C1 segment of cervical spinal cord (tissue), 14 donors: ENCODE measurements at regions not wholly inside any gene's neighbourhood (a gene's known extent, or its start where the extent isn't known, plus 50 kb on each side); places are given as distances from the start of the nearest gene placed in this dataset.
"Not testable (repeated sequence)": the region's sequence is repeated elsewhere in the genome, so short reads cannot be mapped to it uniquely, and the experiment has no call there.

Source experiments
- DNase-seq, 14 donors: peaks; one replicate each; lab custom pipeline; 2025; lab: John Stamatoyannopoulos, UW

GRCh38 chr9:135173066-135173465, 85.6 kb downstream of the OLFM1 start:
- DNase-seq: no peak

- DNase-seq: no peak
Measured at GRCh38 chr9:135174248-135174647, 86.8 kb downstream of the OLFM1 start.

DNA sequence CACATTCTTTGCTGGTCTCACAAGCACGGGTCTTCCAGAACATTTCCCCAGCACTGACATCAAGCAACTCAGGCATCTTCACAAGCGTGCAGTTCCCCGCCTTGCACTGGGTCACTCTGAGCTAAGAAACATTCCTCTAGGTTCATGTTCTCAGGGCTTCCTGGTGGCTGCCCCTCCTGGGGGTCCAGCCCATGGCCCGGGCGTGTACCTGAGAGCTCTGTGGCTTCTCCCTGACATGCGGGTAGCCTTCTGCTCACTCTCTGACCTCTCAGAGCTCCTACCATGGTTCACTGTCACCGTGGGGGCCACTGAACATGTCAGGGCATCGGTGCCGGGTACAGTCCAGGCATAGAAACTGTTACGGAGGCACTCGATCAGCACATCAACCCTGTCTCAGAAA, 87.5 kb downstream of the OLFM1 start:
- no peak for DNase-seq

DNA sequence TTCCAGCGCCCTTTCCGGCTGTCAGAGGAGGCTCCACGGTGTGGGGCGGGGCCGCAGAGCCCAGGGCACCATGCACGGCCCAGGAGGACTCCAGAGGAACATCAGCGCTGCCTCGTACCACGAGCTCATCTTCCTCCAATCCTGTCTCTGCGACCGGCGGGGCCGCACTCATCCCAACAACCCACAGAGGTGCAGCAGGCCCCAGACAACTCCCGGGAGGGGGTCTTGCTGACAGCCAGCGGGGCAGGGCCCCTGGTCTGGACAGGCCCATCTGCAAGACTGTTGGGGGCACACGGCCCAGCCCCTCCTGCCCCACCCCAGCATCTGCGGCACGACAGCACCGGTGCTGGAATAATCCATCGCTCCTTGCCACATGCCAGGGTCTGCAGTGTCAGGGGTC, 88.8 kb downstream of the OLFM1 start:
- no peak for DNase-seq

- DNase-seq: not testable (repeated sequence)
Measured at GRCh38 chr9:135177562-135177961, 90.1 kb downstream of the OLFM1 start.

- DNase-seq: no peak
Measured at GRCh38 chr9:135178498-135178897, 91.0 kb downstream of the OLFM1 start.

DNA sequence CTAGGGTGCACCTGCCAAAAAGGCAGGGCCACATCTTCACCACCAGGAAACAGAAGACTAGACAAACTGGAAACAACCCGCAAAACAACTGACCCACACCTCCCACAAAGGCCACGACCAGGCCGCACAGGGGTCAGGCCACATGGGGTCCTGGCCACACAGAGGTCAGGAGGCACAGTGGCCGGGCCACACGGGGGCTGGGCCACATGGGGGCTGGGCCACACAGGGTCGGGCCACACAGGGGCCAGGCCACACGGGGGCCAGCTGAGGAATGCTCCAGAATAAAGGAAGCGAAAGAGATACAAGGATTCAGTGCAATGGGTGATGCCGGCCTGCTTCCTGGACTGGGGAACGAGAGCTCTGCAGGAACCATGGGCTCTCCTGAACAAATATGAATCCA, 91.6 kb downstream of the OLFM1 start:
- no peak for DNase-seq

- DNase-seq: peak in 1 of 14 donors; percentile 74
Measured at GRCh38 chr9:135179976-135180375, 92.5 kb downstream of the OLFM1 start.

GRCh38 chr9:135180586-135180985, 93.1 kb downstream of the OLFM1 start:
- no peak for DNase-seq

DNA sequence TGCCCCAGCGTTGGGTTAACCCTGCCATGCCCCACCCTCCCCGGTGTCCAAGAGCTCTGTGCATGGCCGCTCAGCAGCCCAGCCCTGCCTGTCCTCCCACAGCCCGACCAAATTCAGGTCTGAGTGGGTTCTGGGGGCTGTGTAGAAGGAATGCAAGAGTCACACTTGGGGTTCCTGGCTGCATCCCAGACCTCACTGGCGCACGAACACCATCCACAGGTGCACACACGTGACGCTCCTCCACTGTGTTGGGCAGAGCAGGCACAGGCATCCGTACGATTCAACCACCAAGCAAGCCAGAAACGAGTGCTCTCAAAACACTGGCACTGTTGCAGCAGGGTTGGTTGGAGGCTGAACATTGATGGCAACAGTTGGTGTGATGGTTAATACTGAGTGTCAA, 93.9 kb downstream of the OLFM1 start:
- no peak for DNase-seq

DNA sequence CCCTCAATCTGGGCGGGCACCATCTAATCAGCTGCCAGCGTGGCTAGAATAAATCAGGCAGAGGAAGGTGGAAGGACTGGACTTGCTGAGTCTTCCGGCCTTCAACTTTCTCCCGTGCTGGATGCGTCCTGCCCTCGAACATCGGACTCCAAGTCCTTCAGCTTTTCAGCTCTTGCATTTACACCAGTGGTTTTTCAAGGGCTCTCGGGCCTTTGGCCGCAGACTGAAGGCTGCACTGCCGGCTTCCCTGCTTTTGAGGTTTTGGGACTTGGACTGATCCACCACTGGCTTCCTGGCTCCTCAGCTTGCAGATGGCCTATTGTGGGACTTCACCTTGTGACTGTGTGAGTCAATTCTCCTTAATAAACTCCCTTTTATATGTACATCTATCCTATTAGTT, 94.4 kb downstream of the OLFM1 start:
- not testable (repeated sequence) for DNase-seq

DNA sequence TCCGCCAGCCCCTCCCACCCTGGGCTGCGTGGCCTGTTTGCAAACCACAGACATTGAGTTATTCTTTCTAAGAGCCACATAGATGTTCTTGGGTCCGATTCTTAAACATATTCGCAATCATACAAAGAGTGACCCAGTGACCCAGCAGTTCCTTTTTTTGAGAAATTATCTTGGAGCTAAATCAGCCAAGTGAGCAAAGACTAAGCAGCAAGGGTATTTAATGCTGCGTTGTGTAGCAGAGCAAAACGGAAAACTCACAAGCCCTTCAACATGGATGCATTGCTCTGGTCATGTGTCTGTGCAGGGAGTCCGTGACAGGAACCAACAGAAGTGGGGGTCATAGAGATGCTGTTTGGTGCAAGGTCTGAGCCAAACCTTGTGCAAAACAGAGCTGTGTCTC, 95.6 kb downstream of the OLFM1 start:
- DNase-seq: no peak

DNA sequence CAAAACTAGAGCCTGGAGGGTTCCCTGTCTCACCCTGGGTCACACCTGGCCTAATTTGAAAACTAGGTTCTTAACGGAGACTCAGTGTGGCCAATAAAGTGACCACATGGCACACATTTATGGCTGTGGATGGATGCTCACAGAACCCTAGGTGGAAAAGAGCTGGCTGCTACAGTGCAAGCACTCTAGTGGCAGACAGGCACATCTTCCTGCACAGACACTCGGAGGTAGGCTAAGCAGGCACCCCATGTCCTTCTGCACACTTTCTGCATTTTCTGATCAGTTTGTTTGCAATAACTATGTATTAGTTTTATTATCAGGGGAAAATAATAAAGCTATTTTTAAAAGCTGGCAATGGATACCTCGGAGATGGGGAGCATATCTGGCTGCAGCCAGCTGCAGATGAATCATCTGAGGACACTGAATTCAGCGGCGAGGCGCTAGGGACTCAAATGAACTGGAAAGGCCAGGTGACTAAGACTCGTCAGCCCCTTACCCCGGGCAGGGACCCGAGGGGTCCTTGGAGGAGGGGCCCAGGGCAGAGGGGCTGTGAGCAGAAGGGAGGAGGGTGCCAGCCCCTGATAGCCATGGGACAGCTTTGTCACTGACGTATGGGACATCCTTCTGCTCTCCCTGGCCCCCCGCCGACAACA, 96.2 kb downstream of the OLFM1 start:
- DNase-seq: no peak

- DNase-seq: peak in 1 of 14 donors; percentile 27
Measured at GRCh38 chr9:135184181-135185053, 96.9 kb downstream of the OLFM1 start.

GRCh38 chr9:135185060-135185459, 97.6 kb downstream of the OLFM1 start:
- no peak for DNase-seq

DNA sequence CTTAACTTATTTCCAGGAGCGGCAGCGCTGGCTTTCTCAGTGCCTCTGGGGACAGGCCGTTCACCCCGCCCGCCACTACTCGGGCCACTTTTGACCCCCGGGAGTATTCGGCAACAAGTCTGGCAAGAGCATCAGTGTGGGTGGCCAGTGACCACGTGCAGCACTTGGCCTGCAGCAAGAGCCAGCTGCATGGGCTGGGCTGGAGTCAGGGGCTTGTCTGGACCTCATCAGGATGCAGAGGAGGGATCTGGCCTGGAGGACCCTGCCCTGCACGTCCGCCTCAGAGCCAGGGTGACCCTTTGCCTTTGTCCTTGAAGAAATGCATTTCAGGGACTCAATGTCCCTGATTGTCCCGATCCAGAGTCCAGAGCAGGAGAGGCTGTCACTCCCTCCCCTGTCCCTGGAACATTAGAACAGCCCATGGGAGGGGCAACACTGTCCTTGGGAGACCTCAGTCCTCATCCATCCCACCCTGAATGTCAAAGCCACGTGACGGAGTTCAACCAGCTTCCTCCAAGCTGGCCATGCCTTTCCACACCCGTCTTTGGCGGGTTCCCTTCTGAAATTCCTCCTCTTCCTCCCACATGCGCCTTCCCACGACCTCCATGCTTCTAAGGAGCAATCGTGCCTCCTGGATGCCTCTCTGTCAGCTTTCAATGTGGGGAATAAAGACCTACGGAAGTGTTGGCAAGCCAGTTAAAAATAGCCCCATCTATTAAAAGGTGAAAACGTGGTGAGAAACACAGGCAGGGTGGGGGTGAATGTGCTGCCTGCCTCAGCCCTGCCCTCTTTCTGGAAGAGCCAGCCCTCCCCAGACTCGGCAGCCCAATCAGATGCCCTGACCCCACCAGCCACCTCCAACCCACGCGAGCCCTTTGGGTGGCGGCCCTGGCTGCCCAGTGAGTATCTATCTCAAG, 99.0 kb downstream of the OLFM1 start:
- peak in 1 of 14 donors; percentile 23 for DNase-seq

DNA sequence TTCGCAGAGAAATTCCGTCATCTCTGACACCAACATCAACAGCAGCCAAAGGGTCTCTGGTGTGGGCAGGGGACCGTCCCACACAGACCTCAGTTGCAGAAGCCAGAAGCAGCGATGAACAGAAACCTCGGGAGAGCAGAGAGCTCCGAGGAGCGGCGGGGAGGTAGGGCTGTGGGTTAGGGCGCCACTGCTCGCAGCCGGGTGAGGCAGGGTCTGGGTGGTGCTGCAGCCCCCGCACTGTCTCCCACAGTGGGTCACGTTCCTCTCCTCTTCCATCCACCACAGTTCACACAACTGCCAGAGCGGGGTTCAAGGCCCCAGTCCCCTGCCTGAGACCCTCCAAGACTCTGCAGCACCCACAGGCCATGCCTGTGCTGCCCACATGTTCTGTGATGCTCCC, 99.9 kb downstream of the OLFM1 start:
- no peak for DNase-seq

- DNase-seq: no peak
Measured at GRCh38 chr9:135188681-135189151, 101.2 kb downstream of the OLFM1 start.

GRCh38 chr9:135189497-135189896, 102.0 kb downstream of the OLFM1 start:
- no peak for DNase-seq

DNA sequence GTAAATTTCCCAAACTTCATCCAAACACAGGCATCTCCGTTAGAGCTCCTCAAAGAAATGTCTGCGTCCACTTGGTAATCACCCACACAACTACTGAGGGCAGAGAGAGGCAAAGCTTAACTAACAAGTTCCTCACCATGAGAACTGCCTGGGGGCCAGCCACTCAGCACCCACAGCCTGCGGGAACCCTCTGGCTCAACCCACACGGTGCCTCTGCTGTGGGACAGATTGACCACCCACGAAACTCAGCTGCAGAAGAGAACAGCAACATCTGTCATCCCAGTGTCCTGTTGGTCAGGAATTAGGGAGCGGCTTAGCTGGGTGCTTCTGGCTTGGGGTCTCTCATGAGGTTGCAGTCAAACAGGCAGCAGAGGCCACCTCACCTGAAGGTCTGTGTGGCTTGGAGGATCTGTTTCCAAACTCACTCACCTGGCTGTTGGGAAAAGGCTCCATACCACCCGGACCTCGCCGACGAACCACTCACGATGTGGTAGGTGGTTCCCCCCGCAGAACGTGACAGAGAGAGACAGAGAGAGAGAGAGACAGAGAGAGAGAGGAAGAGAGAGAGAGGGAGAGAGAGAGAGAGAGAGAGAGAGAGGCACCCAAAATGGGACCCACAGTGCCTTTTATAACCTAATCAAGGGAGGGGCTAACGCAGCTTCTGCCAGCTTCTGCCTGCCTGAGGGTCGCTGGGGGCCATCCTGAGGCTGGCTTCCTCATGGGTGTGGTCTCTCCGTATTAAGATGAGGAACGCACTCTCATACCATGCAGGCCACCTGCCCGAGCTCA, 103.5 kb downstream of the OLFM1 start:
- DNase-seq: no peak

DNA sequence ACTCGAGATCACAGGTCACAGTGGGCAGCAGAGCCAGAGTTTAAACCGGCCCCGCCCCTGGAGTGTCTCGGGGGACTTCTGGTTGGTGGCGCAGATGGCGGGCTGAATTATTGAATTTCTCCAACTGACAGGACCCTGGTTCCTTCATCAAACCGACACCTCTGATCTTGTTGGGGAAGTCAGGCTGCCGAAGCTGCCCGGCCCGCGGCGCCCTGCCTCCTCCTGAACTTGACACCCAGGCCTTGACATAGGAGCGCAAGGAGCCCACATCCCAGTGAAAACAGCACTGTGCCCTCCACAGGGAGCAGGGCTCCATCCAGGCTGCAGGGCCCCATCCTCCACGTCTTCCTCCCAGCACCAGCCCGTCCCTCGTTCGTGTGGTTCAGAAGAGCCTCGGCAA, 105.2 kb downstream of the OLFM1 start:
- DNase-seq: no peak
